CD14-positive monocyte (primary cell): ENCODE measurements at regions not wholly inside any gene's neighbourhood (a gene's known extent, or its start where the extent isn't known, plus 50 kb on each side); places are given as distances from the start of the nearest gene placed in this dataset.

Experiments used
- DNase-seq, 3 donors: peaks; one replicate each; pipeline ENCODE4 v3.0.0-alpha.2; 2011 to 2022
- H2AFZ ChIP-seq: 2 replicates; pipeline ENCODE4 v1.6.0; 2012; ENCODE audit warnings: mild to moderate bottlenecking, low read depth, low read length, inconsistent platforms; ENCODE audit not compliant: insufficient read depth, poor library complexity, severe bottlenecking
- H3K27ac ChIP-seq, 2 donors: 1 replicate in 1 of 2; 2 replicates in 1 of 2; pipeline ENCODE4 v1.5.1; 2012 to 2013; ENCODE audit warnings: low read length in 2 of 2, control low read depth in 1 of 2, inconsistent platforms in 1 of 2, low read depth in 1 of 2, mild to moderate bottlenecking in 1 of 2
- H3K27me3 ChIP-seq, 2 donors: one replicate each; pipeline versions ENCODE4 v1.6.0 to v1.6.1; 2011 to 2013; ENCODE audit warnings: low read length in 2 of 2; ENCODE audit not compliant: control insufficient read depth in 2 of 2, insufficient read depth in 2 of 2
- H3K36me3 ChIP-seq, 2 donors: replicated peaks in 1 of 2; 1 replicate in 1 of 2; 2 replicates in 1 of 2; pipeline versions ENCODE4 v1.5.1 to v1.6.1; 2012 to 2013; ENCODE audit warnings: low read length in 2 of 2, control low read depth in 1 of 2, inconsistent platforms in 1 of 2, mild to moderate bottlenecking in 1 of 2; ENCODE audit not compliant: insufficient read depth in 2 of 2, control insufficient read depth in 1 of 2
- H3K4me1 ChIP-seq, 2 donors: 1 replicate in 1 of 2; 2 replicates in 1 of 2; pipeline versions ENCODE4 v1.5.1 to v1.6.1; 2012 to 2013; ENCODE audit warnings: low read length in 2 of 2, control low read depth in 1 of 2, inconsistent platforms in 1 of 2, mild to moderate bottlenecking in 1 of 2, moderate library complexity in 1 of 2; ENCODE audit not compliant: insufficient read depth in 2 of 2, control insufficient read depth in 1 of 2
- H3K4me2 ChIP-seq: replicated peaks from 2 replicates; pipeline ENCODE3; 2012; ENCODE audit warnings: low read length, moderate library complexity, mild to moderate bottlenecking; ENCODE audit not compliant: poor library complexity, severe bottlenecking; ENCODE audit errors: extremely low read depth
- H3K4me3 ChIP-seq, 3 experiments: fragments of 200-600 bp in 1 of 3; sonication (generic) in 1 of 3; replicated peaks in 1 of 3; 1 replicate in 2 of 3; 2 replicates in 1 of 3; pipeline ENCODE4 v1.5.1; 2011 to 2013; ENCODE audit warnings: low read length in 3 of 3, mild to moderate bottlenecking in 3 of 3, control low read depth in 2 of 3, low read depth in 2 of 3, inconsistent platforms in 1 of 3, moderate library complexity in 1 of 3
- H3K79me2 ChIP-seq: 2 replicates; pipeline ENCODE4 v1.6.0; 2012; ENCODE audit warnings: mild to moderate bottlenecking, control low read depth, inconsistent platforms, low read length, moderate library complexity; ENCODE audit not compliant: insufficient read depth
- H3K9ac ChIP-seq: 2 replicates; pipeline ENCODE4 v1.6.0; 2017; ENCODE audit warnings: low read length, mild to moderate bottlenecking; ENCODE audit not compliant: insufficient read depth, poor library complexity, severe bottlenecking
- H3K9me3 ChIP-seq, 2 donors: replicated peaks in 1 of 2; 1 replicate in 1 of 2; 2 replicates in 1 of 2; pipeline versions ENCODE4 v1.5.1 to v1.6.1; 2012 to 2013; ENCODE audit warnings: low read length in 2 of 2, control low read depth in 1 of 2; ENCODE audit not compliant: control insufficient read depth in 1 of 2, insufficient read depth in 1 of 2
- H4K20me1 ChIP-seq: 2 replicates; pipeline ENCODE4 v1.6.0; 2012; ENCODE audit warnings: mild to moderate bottlenecking, low read length, control low read depth, moderate library complexity; ENCODE audit not compliant: insufficient read depth
- H3K27ac Mint-ChIP-seq, 7 donors: one replicate each; pipeline ENCODE4 v1.8.0; 2020; ENCODE audit warnings: mild to moderate bottlenecking in 7 of 7, mixed read lengths in 7 of 7, moderate library complexity in 6 of 7, inconsistent platforms in 2 of 7
- H3K27me3 Mint-ChIP-seq, 3 donors: one replicate each; pipeline ENCODE4 v1.8.0; 2021 to 2022; ENCODE audit warnings: low read depth in 3 of 3, mild to moderate bottlenecking in 3 of 3, mixed read lengths in 3 of 3, moderate library complexity in 3 of 3, inconsistent platforms in 1 of 3
- H3K36me3 Mint-ChIP-seq, 2 donors: one replicate each; pipeline ENCODE4 v1.8.0; 2020; ENCODE audit warnings: mixed read lengths in 2 of 2, inconsistent platforms in 1 of 2, mild to moderate bottlenecking in 1 of 2
- H3K4me1 Mint-ChIP-seq: one replicate; pipeline ENCODE4 v1.8.0; 2020; ENCODE audit warnings: mild to moderate bottlenecking, mixed read lengths
- H3K4me3 Mint-ChIP-seq, 2 donors: one replicate each; pipeline ENCODE4 v1.8.0; 2020; ENCODE audit warnings: mild to moderate bottlenecking in 2 of 2, mixed read lengths in 2 of 2, moderate library complexity in 1 of 2
- H3K9me3 Mint-ChIP-seq, 7 donors: one replicate each; pipeline ENCODE4 v1.8.0; 2020 to 2022; ENCODE audit warnings: mixed read lengths in 7 of 7, mild to moderate bottlenecking in 6 of 7, moderate library complexity in 6 of 7, inconsistent platforms in 2 of 7
- WGBS: methylation state at CpG from one replicate; pipeline ENCODE4 v1.1.5; 2013; ENCODE audit warnings: missing lambda C conversion rate; ENCODE audit not compliant: insufficient coverage; 5-methylcytosine and 5-hydroxymethylcytosine counted together
- intact Hi-C, 2 donors: fragments of 100-400 bp; cut with micrococcal nuclease; formaldehyde crosslinking; loops; one replicate each; pipeline versions ENCODE4 v1.15.0 to v1.15.1; 2023
- TF ChIP-seq, protein P1 (sequence below): fragments of 200-600 bp; IDR thresholded peaks from one replicate; pipeline ENCODE4 v1.8.0; 2022; ENCODE audit warnings: antibody characterized with exemption, mild to moderate bottlenecking

DNA sequence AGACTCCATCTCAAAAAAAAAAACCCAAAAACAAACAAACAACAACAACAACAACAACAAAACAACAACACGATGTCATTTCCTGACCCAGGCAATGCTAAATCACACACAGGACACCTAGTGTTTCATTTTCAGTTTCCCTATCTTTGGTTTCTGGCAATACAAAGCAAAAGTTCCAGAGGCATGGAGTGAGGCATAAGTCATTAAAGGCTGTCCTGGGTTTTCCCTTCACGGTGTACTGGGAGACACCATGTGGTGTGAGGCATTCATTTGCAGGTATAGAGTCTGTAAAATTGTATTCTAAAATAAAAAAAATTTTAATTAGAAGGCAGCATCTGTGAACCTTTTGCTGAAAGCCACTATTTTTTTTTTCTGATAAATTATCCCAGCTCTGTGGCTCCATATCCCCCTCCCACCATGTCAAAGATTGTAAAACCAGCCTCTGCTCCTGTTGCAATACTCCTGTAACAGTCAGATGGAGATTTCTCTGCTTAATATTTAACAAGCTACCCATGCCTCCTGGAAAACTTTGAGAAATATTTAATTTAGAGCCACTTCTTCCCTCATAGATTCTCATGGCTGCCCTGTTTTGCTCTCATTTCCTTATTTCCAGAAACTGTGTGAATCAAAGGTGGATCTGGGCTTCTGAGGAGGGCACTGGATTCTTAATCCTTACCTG lies 324.6 kb downstream of the MCTP2 start:
- Histone ChIP-seq H3K79me2 (no peaks in the 10 kb centered on the region), H3K36me3 (no peaks in the 10 kb centered on the region), H3K4me2 (no peak overlapping the region), H3K27ac (no peak overlapping the region), H3K27me3 (no peaks in the 10 kb centered on the region), H3K9ac (no peak overlapping the region), H3K4me3 (no peak overlapping the region), H3K9me3 (no peaks in the 10 kb centered on the region), H4K20me1 (no peaks in the 10 kb centered on the region), H2AFZ (no peak overlapping the region), H3K4me1 (no peaks in the 10 kb centered on the region)
- no peaks in the 10 kb centered on the region for H3K36me3 Mint-ChIP-seq
- no peak overlapping the region for H3K27ac Mint-ChIP-seq
- peaks cover 2 to 6% (median 3%) of the 10 kb centered on the region in 3 donors for H3K27me3 Mint-ChIP-seq
- peaks cover 0 to 1% (median 0%) of the 10 kb centered on the region in 7 donors for H3K9me3 Mint-ChIP-seq
- intact Hi-C loops: no loop called here
- no peaks in the 10 kb centered on the region for H3K4me1 Mint-ChIP-seq
- DNase-seq: no peak
- TF ChIP-seq, protein P1, sequence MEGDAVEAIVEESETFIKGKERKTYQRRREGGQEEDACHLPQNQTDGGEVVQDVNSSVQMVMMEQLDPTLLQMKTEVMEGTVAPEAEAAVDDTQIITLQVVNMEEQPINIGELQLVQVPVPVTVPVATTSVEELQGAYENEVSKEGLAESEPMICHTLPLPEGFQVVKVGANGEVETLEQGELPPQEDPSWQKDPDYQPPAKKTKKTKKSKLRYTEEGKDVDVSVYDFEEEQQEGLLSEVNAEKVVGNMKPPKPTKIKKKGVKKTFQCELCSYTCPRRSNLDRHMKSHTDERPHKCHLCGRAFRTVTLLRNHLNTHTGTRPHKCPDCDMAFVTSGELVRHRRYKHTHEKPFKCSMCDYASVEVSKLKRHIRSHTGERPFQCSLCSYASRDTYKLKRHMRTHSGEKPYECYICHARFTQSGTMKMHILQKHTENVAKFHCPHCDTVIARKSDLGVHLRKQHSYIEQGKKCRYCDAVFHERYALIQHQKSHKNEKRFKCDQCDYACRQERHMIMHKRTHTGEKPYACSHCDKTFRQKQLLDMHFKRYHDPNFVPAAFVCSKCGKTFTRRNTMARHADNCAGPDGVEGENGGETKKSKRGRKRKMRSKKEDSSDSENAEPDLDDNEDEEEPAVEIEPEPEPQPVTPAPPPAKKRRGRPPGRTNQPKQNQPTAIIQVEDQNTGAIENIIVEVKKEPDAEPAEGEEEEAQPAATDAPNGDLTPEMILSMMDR: no peak
- H3K4me3 Mint-ChIP-seq: no peak overlapping the region
- 100% methylated on average over 1 of the region's 2 CpGs for WGBS

DNA sequence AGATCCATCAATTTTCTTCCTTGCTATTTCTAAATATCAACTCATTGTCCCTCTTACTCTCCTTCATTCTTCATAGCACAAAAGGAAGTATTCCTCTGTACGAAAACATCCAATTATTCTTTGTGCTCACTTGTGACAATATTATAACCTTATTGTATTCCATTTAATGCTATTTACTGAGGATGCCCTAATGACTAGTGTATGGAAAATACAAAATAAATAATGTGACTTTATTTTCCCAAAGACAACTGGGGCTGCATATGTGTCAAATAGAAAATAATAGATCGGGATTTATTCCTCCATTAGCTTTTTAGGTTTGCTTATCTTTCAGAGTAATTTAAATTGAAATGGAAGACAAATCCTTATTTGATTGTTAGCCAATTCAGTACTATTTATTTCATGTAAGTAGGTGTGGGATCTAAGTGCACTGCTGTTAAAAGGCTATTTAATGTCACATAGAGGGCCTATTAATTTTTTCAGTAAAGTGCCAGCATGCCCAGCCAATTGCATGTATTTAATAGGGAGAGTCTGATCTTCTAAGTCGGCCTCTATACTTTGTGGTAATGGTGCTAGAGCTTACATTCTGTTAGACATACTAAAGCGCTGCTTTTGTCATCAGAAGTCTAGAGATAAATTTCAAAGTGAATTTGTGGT lies 329.8 kb downstream of the MCTP2 start:
- Histone ChIP-seq H2AFZ (no peak overlapping the region), H3K9ac (no peak overlapping the region), H3K27me3 (no peaks in the 10 kb centered on the region), H3K79me2 (no peaks in the 10 kb centered on the region), H3K9me3 (no peaks in the 10 kb centered on the region), H3K27ac (no peak overlapping the region), H3K4me3 (no peak overlapping the region), H4K20me1 (no peaks in the 10 kb centered on the region), H3K4me1 (no peaks in the 10 kb centered on the region), H3K4me2 (no peak overlapping the region), H3K36me3 (no peaks in the 10 kb centered on the region)
- H3K27me3 Mint-ChIP-seq: peaks cover 0 to 4% (median 0%) of the 10 kb centered on the region in 3 donors
- TF ChIP-seq, protein P1: no peak
- intact Hi-C loops: no loop called here
- H3K36me3 Mint-ChIP-seq: no peaks in the 10 kb centered on the region
- H3K4me1 Mint-ChIP-seq: no peaks in the 10 kb centered on the region
- no peak for DNase-seq
- 86% methylated on average over 1 of the region's 4 CpGs for WGBS
- peaks cover 0 to 8% (median 4%) of the 10 kb centered on the region in 7 donors for H3K9me3 Mint-ChIP-seq
- H3K27ac Mint-ChIP-seq: no peak overlapping the region
- no peak overlapping the region for H3K4me3 Mint-ChIP-seq
